ENCODE measurements at regions not wholly inside any gene's neighbourhood (a gene's known extent, or its start where the extent isn't known, plus 50 kb on each side); places are given as distances from the start of the nearest gene placed in this dataset.

DNA sequence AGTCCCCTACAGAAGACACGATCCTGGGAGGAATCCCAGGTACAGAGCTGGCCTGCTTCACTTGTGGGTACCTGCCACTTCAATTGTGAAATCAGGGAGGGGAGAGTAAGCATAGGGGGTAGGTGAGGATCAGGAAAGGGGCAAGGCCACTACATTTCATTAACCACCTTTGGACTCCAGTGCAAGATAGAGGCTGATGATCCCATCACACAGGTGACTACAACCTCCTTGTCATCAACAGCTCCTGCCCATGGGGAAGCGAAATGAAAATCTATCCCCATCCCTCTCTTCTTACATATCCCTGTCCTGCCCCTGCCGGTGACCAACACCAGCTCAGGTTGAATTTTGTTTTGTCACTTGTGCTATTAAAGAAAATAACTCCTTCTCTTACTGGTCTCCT, 64.7 kb upstream of the VPREB1 start:
- TF ChIP-seq, protein P1, sequence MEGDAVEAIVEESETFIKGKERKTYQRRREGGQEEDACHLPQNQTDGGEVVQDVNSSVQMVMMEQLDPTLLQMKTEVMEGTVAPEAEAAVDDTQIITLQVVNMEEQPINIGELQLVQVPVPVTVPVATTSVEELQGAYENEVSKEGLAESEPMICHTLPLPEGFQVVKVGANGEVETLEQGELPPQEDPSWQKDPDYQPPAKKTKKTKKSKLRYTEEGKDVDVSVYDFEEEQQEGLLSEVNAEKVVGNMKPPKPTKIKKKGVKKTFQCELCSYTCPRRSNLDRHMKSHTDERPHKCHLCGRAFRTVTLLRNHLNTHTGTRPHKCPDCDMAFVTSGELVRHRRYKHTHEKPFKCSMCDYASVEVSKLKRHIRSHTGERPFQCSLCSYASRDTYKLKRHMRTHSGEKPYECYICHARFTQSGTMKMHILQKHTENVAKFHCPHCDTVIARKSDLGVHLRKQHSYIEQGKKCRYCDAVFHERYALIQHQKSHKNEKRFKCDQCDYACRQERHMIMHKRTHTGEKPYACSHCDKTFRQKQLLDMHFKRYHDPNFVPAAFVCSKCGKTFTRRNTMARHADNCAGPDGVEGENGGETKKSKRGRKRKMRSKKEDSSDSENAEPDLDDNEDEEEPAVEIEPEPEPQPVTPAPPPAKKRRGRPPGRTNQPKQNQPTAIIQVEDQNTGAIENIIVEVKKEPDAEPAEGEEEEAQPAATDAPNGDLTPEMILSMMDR (IDR thresholded peaks at IDR 0.05): no peak
- TF ChIP-seq POLR2A (IDR thresholded peaks at IDR 0.05): no peak
